Caki2 (cell line): ENCODE measurements at regions not wholly inside any gene's neighbourhood (a gene's known extent, or its start where the extent isn't known, plus 50 kb on each side); places are given as distances from the start of the nearest gene placed in this dataset.
"Not testable (repeated sequence)": the region's sequence is repeated elsewhere in the genome, so short reads cannot be mapped to it uniquely, and the experiment has no call there.

Source experiments
- DNase-seq: peaks from one replicate; pipeline ENCODE4 v3.0.0-alpha.2; 2015; ENCODE audit warnings: low read depth
- in situ Hi-C: cut with HindIII; loops from 2 replicates; pipeline ENCODE4 v1.10.0; 2016; ENCODE audit warnings: low sequenced_read_pairs, low pct_unique_long_range_greater_than_20kb, mixed read lengths

GRCh38 chr18:51540562-51540961, 343.1 kb upstream of the MEX3C start:
- DNase-seq, result no peak
- in situ Hi-C loops, result no loop called here

- no peak for DNase-seq
- in situ Hi-C loops, result no loop called here
Observed at GRCh38 chr18:51541230-51541629, 343.7 kb upstream of the MEX3C start.

GRCh38 chr18:51543658-51544155, 346.2 kb upstream of the MEX3C start:
- DNase-seq, result no peak
- in situ Hi-C loops, result no loop called here

- in situ Hi-C loops, result no loop called here
Observed at GRCh38 chr18:51545446-51545845, 348.0 kb upstream of the MEX3C start.

GRCh38 chr18:51559198-51559901, 361.9 kb upstream of the MEX3C start:
- in situ Hi-C loops, result no loop called here
- no peak for DNase-seq

More at GRCh38 chr18:51545446-51545845, 348.0 kb upstream of the MEX3C start:
- no peak for DNase-seq

- in situ Hi-C loops, result no loop called here
- no peak for DNase-seq
Observed at GRCh38 chr18:51559902-51560287, 362.4 kb upstream of the MEX3C start.

- in situ Hi-C loops, result no loop called here
- no peak for DNase-seq
Observed at GRCh38 chr18:51561821-51562220, 364.3 kb upstream of the MEX3C start.

GRCh38 chr18:51562866-51563265, 365.4 kb upstream of the MEX3C start:
- in situ Hi-C loops, result no loop called here
- DNase-seq, result no peak

- in situ Hi-C loops, result no loop called here
- DNase-seq, result no peak
Observed at GRCh38 chr18:51563396-51563795, 365.9 kb upstream of the MEX3C start.

- no peak for DNase-seq
- in situ Hi-C loops, result no loop called here
Observed at GRCh38 chr18:51568151-51568550, 370.7 kb upstream of the MEX3C start.

- DNase-seq, result no peak
- in situ Hi-C loops, result no loop called here
Observed at GRCh38 chr18:51569153-51569552, 371.7 kb upstream of the MEX3C start.

GRCh38 chr18:51569561-51569960, 372.1 kb upstream of the MEX3C start:
- in situ Hi-C loops, result no loop called here
- no peak for DNase-seq

GRCh38 chr18:51570071-51570470, 372.6 kb upstream of the MEX3C start:
- in situ Hi-C loops, DNase-seq: not testable (repeated sequence)

GRCh38 chr18:51573886-51574285, 376.4 kb upstream of the MEX3C start:
- not testable (repeated sequence) for DNase-seq

GRCh38 chr18:51575171-51575570, 377.7 kb upstream of the MEX3C start:
- no peak for DNase-seq
- in situ Hi-C loops, result no loop called here

More at GRCh38 chr18:51573886-51574285, 376.4 kb upstream of the MEX3C start:
- in situ Hi-C loops, result not testable (repeated sequence)

- in situ Hi-C loops, result no loop called here
- no peak for DNase-seq
Observed at GRCh38 chr18:51578406-51578980, 381.0 kb upstream of the MEX3C start.

GRCh38 chr18:51580580-51580979, 383.1 kb upstream of the MEX3C start:
- in situ Hi-C loops, result no loop called here
- no peak for DNase-seq

GRCh38 chr18:51582551-51582950, 385.1 kb upstream of the MEX3C start:
- in situ Hi-C loops, result no loop called here
- no peak for DNase-seq

GRCh38 chr18:51588616-51589015, 391.1 kb upstream of the MEX3C start:
- in situ Hi-C loops, result no loop called here
- no peak for DNase-seq

- no peak for DNase-seq
- in situ Hi-C loops, result no loop called here
Observed at GRCh38 chr18:51593931-51594330, 396.4 kb upstream of the MEX3C start.
